Hepatic stellate cell (primary cell): ENCODE measurements at regions not wholly inside any gene's neighbourhood (a gene's known extent, or its start where the extent isn't known, plus 50 kb on each side); places are given as distances from the start of the nearest gene placed in this dataset.
"Not testable (repeated sequence)": the region's sequence is repeated elsewhere in the genome, so short reads cannot be mapped to it uniquely, and the experiment has no call there.

ENCODE experiments used
- DNase-seq: peaks from one replicate; pipeline ENCODE4 v3.0.0; 2011; ENCODE audit warnings: low spot score

GRCh38 chr1:115453666-115454065, 115.6 kb upstream of the NGF start:
- no peak for DNase-seq

- DNase-seq, result no peak
Observed at GRCh38 chr1:115452600-115453329, 114.7 kb upstream of the NGF start.

- no peak for DNase-seq
Observed at GRCh38 chr1:115450501-115451040, 112.5 kb upstream of the NGF start.

- no peak for DNase-seq
Observed at GRCh38 chr1:115448282-115449044, 110.4 kb upstream of the NGF start.

- no peak for DNase-seq
Observed at GRCh38 chr1:115447672-115448071, 109.6 kb upstream of the NGF start.

- no peak for DNase-seq
Observed at GRCh38 chr1:115445090-115445489, 107.0 kb upstream of the NGF start.

- DNase-seq, result no peak
Observed at GRCh38 chr1:115440733-115441132, 102.7 kb upstream of the NGF start.

- DNase-seq, result not testable (repeated sequence)
Observed at GRCh38 chr1:115439520-115439919, 101.5 kb upstream of the NGF start.

GRCh38 chr1:115437196-115437595, 99.1 kb upstream of the NGF start:
- DNase-seq, result no peak

- DNase-seq, result no peak
Observed at GRCh38 chr1:115436596-115436995, 98.5 kb upstream of the NGF start.

- no peak for DNase-seq
Observed at GRCh38 chr1:115433483-115433882, 95.4 kb upstream of the NGF start.

GRCh38 chr1:115432061-115432460, 94.0 kb upstream of the NGF start:
- DNase-seq, result no peak

GRCh38 chr1:115430441-115431158, 92.6 kb upstream of the NGF start:
- DNase-seq, result peak; percentile 81

- no peak for DNase-seq
Observed at GRCh38 chr1:115429884-115430283, 91.8 kb upstream of the NGF start.

- no peak for DNase-seq
Observed at GRCh38 chr1:115429241-115429640, 91.2 kb upstream of the NGF start.

- DNase-seq, result no peak
Observed at GRCh38 chr1:115428676-115429075, 90.6 kb upstream of the NGF start.

- DNase-seq, result no peak
Observed at GRCh38 chr1:115428256-115428655, 90.2 kb upstream of the NGF start.

- DNase-seq, result no peak
Observed at GRCh38 chr1:115426956-115427355, 88.9 kb upstream of the NGF start.

- peak; percentile 67 for DNase-seq
Observed at GRCh38 chr1:115426231-115426771, 88.3 kb upstream of the NGF start.

GRCh38 chr1:115425442-115425841, 87.4 kb upstream of the NGF start:
- DNase-seq, result no peak

GRCh38 chr1:115423776-115424175, 85.7 kb upstream of the NGF start:
- no peak for DNase-seq

GRCh38 chr1:115419571-115419970, 81.5 kb upstream of the NGF start:
- DNase-seq, result no peak
